A673 (cell line): ENCODE measurements at regions not wholly inside any gene's neighbourhood (a gene's known extent, or its start where the extent isn't known, plus 50 kb on each side); places are given as distances from the start of the nearest gene placed in this dataset.

Experiments used
- BruUV-seq: library from RNA; stranded (reverse); fragments of 400-500 nt; replicated peaks from 2 replicates; lab custom pipeline; 2021; lab: Mats Ljungman, UMichigan
- CTCF ChIA-PET: fragments of 300-600 bp; sonication (Branson Sonifier 250); formaldehyde crosslinking; loops from one replicate; lab custom pipeline; 2022; ENCODE audit warnings: antibody characterized with exemption; lab: Charles Lee
- POLR2A ChIA-PET: fragments of 300-600 bp; sonication (Branson Sonifier 250); formaldehyde crosslinking; loops from one replicate; lab custom pipeline; 2022; ENCODE audit warnings: antibody characterized with exemption; ENCODE audit not compliant: low non-redundant PET; lab: Charles Lee
- DNase-seq: peaks from one replicate; pipeline ENCODE4 v3.0.0-alpha.2; 2015; ENCODE audit warnings: low spot score
- H3K27ac ChIP-seq: fragments of 200-600 bp; sonication (generic); 2 replicates; pipeline ENCODE4 v1.5.1; 2016; ENCODE audit warnings: mixed run types, low read depth, mild to moderate bottlenecking, mixed read lengths, antibody characterized with exemption, low read length; ENCODE audit not compliant: poor library complexity, severe bottlenecking
- H3K27me3 ChIP-seq: fragments of 200-600 bp; sonication (generic); replicated peaks from 2 replicates; pipeline ENCODE4 v1.6.1; 2017; ENCODE audit warnings: mixed run types, low read depth, mild to moderate bottlenecking, mixed read lengths, antibody characterized with exemption, low read length; ENCODE audit not compliant: insufficient read depth, poor library complexity
- H3K36me3 ChIP-seq: fragments of 200-600 bp; sonication (generic); 2 replicates; pipeline ENCODE4 v1.6.1; 2016; ENCODE audit warnings: mixed run types, mild to moderate bottlenecking, mixed read lengths, antibody characterized with exemption, low read length; ENCODE audit not compliant: insufficient read depth, poor library complexity, severe bottlenecking
- H3K4me1 ChIP-seq: fragments of 200-600 bp; sonication (generic); 2 replicates; pipeline ENCODE4 v1.6.1; 2017; ENCODE audit warnings: mixed run types, mild to moderate bottlenecking, mixed read lengths, antibody characterized with exemption, low read length; ENCODE audit not compliant: insufficient read depth, poor library complexity, severe bottlenecking
- H3K4me3 ChIP-seq: fragments of 200-600 bp; sonication (generic); 2 replicates; pipeline ENCODE4 v1.5.1; 2016; ENCODE audit warnings: low read depth, mixed run types, mild to moderate bottlenecking, mixed read lengths, low read length; ENCODE audit not compliant: poor library complexity, severe bottlenecking
- H3K9me3 ChIP-seq: fragments of 200-600 bp; sonication (generic); 2 replicates; pipeline ENCODE4 v1.6.1; 2016; ENCODE audit warnings: mixed run types, low read depth, mild to moderate bottlenecking, mixed read lengths, antibody characterized with exemption, low read length; ENCODE audit not compliant: poor library complexity, severe bottlenecking
- EZH2 ChIP-seq: fragments of 200-600 bp; sonication (generic); IDR thresholded peaks from 2 replicates; pipeline ENCODE4 v1.6.1; 2017; ENCODE audit warnings: borderline replicate concordance, low read depth, mild to moderate bottlenecking, mixed read lengths, antibody characterized with exemption, low read length; ENCODE audit not compliant: poor library complexity, severe bottlenecking
- intact Hi-C: fragments of 100-400 bp; cut with micrococcal nuclease; formaldehyde crosslinking; loops from one replicate; pipeline ENCODE4 v1.10.0; 2022; ENCODE audit not compliant: unreplicated experiment
- TF ChIP-seq, protein P1 (sequence below): fragments of 300-800, 200-600 bp; sonication (generic); conservative IDR thresholded peaks from 2 replicates; pipeline ENCODE4 v1.5.1; 2017; ENCODE audit warnings: low read depth, mild to moderate bottlenecking, antibody characterized with exemption, low read length, moderate library complexity, mixed read lengths

DNA sequence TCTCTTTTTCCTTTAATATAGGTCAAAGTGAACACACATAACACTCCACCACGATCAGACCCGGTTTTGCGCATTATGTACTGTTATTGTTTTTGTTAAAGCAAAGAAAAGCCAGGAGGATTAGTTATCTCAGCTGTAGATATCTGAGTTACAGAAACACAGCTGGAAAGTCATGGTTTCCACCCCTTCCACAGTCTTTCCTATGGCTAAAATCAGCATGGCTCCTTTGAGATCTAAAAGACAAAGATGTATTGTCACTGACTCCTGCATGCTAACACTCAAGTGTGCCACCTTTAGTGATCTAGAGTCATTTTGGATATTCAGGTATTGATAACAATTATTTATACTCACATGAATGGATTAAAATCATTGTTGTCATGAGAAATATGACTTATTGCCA is 260.0 kb downstream of the FIGN start:
- Histone ChIP-seq H3K27ac (no peak overlapping the region), H3K27me3 (no peaks in the 10 kb centered on the region), H3K4me1 (no peaks in the 10 kb centered on the region), H3K4me3 (no peak overlapping the region), H3K36me3 (no peaks in the 10 kb centered on the region), H3K9me3 (no peaks in the 10 kb centered on the region)
- intact Hi-C loops, result no loop called here
- TF ChIP-seq EZH2, result no peak
- TF ChIP-seq, protein P1, sequence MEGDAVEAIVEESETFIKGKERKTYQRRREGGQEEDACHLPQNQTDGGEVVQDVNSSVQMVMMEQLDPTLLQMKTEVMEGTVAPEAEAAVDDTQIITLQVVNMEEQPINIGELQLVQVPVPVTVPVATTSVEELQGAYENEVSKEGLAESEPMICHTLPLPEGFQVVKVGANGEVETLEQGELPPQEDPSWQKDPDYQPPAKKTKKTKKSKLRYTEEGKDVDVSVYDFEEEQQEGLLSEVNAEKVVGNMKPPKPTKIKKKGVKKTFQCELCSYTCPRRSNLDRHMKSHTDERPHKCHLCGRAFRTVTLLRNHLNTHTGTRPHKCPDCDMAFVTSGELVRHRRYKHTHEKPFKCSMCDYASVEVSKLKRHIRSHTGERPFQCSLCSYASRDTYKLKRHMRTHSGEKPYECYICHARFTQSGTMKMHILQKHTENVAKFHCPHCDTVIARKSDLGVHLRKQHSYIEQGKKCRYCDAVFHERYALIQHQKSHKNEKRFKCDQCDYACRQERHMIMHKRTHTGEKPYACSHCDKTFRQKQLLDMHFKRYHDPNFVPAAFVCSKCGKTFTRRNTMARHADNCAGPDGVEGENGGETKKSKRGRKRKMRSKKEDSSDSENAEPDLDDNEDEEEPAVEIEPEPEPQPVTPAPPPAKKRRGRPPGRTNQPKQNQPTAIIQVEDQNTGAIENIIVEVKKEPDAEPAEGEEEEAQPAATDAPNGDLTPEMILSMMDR, result no peak
- ChIA-PET CTCF (no interaction called here), POLR2A (no interaction called here)
- no peak for DNase-seq
- BruUV-seq, result no TSS peak

DNA sequence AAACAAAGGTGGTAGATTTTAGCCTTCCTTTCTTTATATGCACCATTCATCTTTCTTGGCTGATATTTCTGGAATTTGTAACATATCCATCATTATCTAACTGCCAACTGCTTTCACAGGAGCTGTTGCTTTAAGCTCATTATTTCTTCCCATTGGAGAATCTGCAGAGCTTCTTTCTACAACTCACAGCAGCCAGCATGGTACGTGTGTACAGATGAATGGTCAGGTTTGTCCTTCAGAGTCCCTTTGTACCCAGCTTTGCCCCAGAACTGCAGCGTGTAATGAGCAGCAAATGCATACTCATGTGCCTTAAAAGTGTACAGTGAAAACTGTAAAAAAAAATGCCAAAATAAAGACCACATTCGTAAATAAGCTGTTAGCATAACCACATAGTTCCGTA is 260.9 kb downstream of the FIGN start:
- H3K36me3 ChIP-seq, result no peaks in the 10 kb centered on the region
- H3K27me3 ChIP-seq, result peaks cover 4% of the 10 kb centered on the region
- TF ChIP-seq, protein P1, result no peak
- no peak for TF ChIP-seq EZH2
- no TSS peak for BruUV-seq
- no peak overlapping the region for H3K4me3 ChIP-seq
- H3K27ac ChIP-seq, result no peak overlapping the region
- CTCF ChIA-PET, result no interaction called here
- H3K4me1 ChIP-seq, result no peaks in the 10 kb centered on the region
- POLR2A ChIA-PET, result no interaction called here
- DNase-seq, result no peak
- intact Hi-C loops, result no loop called here
- H3K9me3 ChIP-seq, result no peaks in the 10 kb centered on the region

DNA sequence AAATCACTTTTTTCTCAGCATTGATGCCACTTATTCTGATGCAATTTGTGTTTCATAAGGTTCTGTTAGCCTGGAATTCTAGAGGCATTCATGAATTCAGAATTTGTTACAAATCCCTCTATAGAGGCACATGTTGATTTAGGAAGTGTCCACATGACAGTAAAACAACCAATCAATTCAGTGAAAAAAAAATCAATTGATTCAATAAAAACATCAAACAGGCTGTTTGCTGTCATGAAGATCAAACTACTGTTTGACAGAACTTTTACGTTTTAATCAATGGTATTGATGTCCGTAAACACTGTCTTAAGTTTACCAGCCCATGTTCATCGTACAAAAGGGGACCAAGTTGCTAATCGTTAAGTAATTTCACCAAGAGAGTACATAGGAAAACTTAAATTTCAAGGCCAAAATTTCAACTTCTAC is 261.5 kb downstream of the FIGN start:
- no peak for DNase-seq
- Histone ChIP-seq H3K27me3 (peaks cover 10% of the 10 kb centered on the region), H3K4me1 (no peaks in the 10 kb centered on the region), H3K4me3 (no peak overlapping the region), H3K9me3 (no peaks in the 10 kb centered on the region), H3K36me3 (no peaks in the 10 kb centered on the region), H3K27ac (no peak overlapping the region)
- intact Hi-C loops, result no loop called here
- ChIA-PET POLR2A (no interaction called here), CTCF (no interaction called here)
- TF ChIP-seq, protein P1, result no peak
- no peak for TF ChIP-seq EZH2
- BruUV-seq, result no TSS peak
